ENCODE measurements at regions not wholly inside any gene's neighbourhood (a gene's known extent, or its start where the extent isn't known, plus 50 kb on each side); places are given as distances from the start of the nearest gene placed in this dataset.
"Not testable (repeated sequence)": the region's sequence is repeated elsewhere in the genome, so short reads cannot be mapped to it uniquely, and the experiment has no call there.

GRCh38 chr17:11151818-11152425 is 89.1 kb upstream of the SHISA6 start:
- DNase-seq, result no peak
- TF ChIP-seq CTCF (IDR thresholded peaks at IDR 0.05), result no peak
- no peak for TF ChIP-seq POLR2A (IDR thresholded peaks at IDR 0.05)
- Histone ChIP-seq H3K36me3 (replicated peaks in 1 of 2; ENCODE audit: insufficient read depth in 1 of 2, low read depth in 2 of 2) (no peaks in the 10 kb centered on the region), H3K27me3 (no peaks in the 10 kb centered on the region), H3K4me1 (no peaks in the 10 kb centered on the region), H3K9me3 (no peaks in the 10 kb centered on the region), H3K27ac (no peak overlapping the region), H3K4me3 (no peak overlapping the region)
- no peak for ATAC-seq
- intact Hi-C loops (cut with DNase I), result no loop called here
- 67 to 69% methylated on average over 8 of the region's 8 CpGs for WGBS, 2 donors

GRCh38 chr17:11150906-11151511 is 90.0 kb upstream of the SHISA6 start:
- H3K27me3 ChIP-seq; ATAC-seq; H3K9me3 ChIP-seq; H3K36me3 ChIP-seq (replicated peaks in 1 of 2; ENCODE audit: insufficient read depth in 1 of 2, low read depth in 2 of 2); DNase-seq; intact Hi-C loops (cut with DNase I); H3K4me1 ChIP-seq; H3K27ac ChIP-seq; H3K4me3 ChIP-seq: not testable (repeated sequence)
- 74 to 77% methylated on average over 13 to 19 of the region's 19 CpGs for WGBS, 2 donors

- DNase-seq (peak; percentile 37 to 53 (median 44)), ATAC-seq (no peak)
- H3K4me3 ChIP-seq, result no peak overlapping the region
- intact Hi-C loops (cut with DNase I), result loop anchor here (5.0 kb wide), 1 partner anchor 267 kb away; no protein-coding TSS in a partner anchor
- TF ChIP-seq POLR2A (IDR thresholded peaks at IDR 0.05) (no peak), CTCF (IDR thresholded peaks at IDR 0.05) (peak; percentile 21 to 75 (median 65))
- H3K4me1 ChIP-seq, result no peaks in the 10 kb centered on the region
- H3K9me3 ChIP-seq, result no peaks in the 10 kb centered on the region
- no peaks in the 10 kb centered on the region for H3K27me3 ChIP-seq
- 25 to 28% methylated on average over 7 of the region's 7 CpGs for WGBS, 2 donors
- no peak overlapping the region for H3K27ac ChIP-seq
- H3K36me3 ChIP-seq (replicated peaks in 1 of 2; ENCODE audit: insufficient read depth in 1 of 2, low read depth in 2 of 2), result no peaks in the 10 kb centered on the region
Measured at GRCh38 chr17:11144358-11145233, 96.4 kb upstream of the SHISA6 start.

GRCh38 chr17:11142231-11142630 is 98.8 kb upstream of the SHISA6 start:
- Histone ChIP-seq H3K9me3 (no peaks in the 10 kb centered on the region), H3K27me3 (no peaks in the 10 kb centered on the region), H3K36me3 (replicated peaks in 1 of 2; ENCODE audit: insufficient read depth in 1 of 2, low read depth in 2 of 2) (no peaks in the 10 kb centered on the region), H3K27ac (no peak overlapping the region), H3K4me1 (no peaks in the 10 kb centered on the region), H3K4me3 (no peak overlapping the region)
- TF ChIP-seq POLR2A (IDR thresholded peaks at IDR 0.05) (no peak), CTCF (IDR thresholded peaks at IDR 0.05) (no peak)
- 21 to 32% methylated on average over 1 of the region's 1 CpG for WGBS, 2 donors
- DNase-seq (no peak), ATAC-seq (no peak)
- intact Hi-C loops (cut with DNase I), result no loop called here

GRCh38 chr17:11140501-11140900 is 100.5 kb upstream of the SHISA6 start:
- no peaks in the 10 kb centered on the region for H3K27me3 ChIP-seq
- no peaks in the 10 kb centered on the region for H3K4me1 ChIP-seq
- WGBS, 2 donors, result 31 to 34% methylated on average over 4 of the region's 4 CpGs
- H3K27ac ChIP-seq, result no peak overlapping the region
- no peaks in the 10 kb centered on the region for H3K9me3 ChIP-seq
- no peak for ATAC-seq
- H3K4me3 ChIP-seq, result no peak overlapping the region
- H3K36me3 ChIP-seq (replicated peaks in 1 of 2; ENCODE audit: insufficient read depth in 1 of 2, low read depth in 2 of 2), result no peaks in the 10 kb centered on the region
- TF ChIP-seq CTCF (IDR thresholded peaks at IDR 0.05) (no peak), POLR2A (IDR thresholded peaks at IDR 0.05) (no peak)
- DNase-seq, result no peak
- intact Hi-C loops (cut with DNase I), result no loop called here

Data from body of pancreas (tissue), 4 donors.